Neutrophil (primary cell): ENCODE measurements at regions not wholly inside any gene's neighbourhood (a gene's known extent, or its start where the extent isn't known, plus 50 kb on each side); places are given as distances from the start of the nearest gene placed in this dataset.

Experiments
- H3K27ac ChIP-seq: fragments of 200-600 bp; sonication (generic); 2 replicates; pipeline ENCODE4 v1.5.1; 2016; ENCODE audit warnings: mild to moderate bottlenecking, moderate library complexity
- H3K27me3 ChIP-seq: fragments of 200-600 bp; sonication (generic); 2 replicates; pipeline ENCODE4 v1.6.0; 2016; ENCODE audit warnings: mild to moderate bottlenecking
- H3K36me3 ChIP-seq: fragments of 200-600 bp; sonication (generic); 2 replicates; pipeline ENCODE4 v1.5.1; 2017
- H3K4me1 ChIP-seq, 2 experiments: fragments of 200-600 bp in 1 of 2; sonication (generic) in 1 of 2; 1 replicate in 1 of 2; 2 replicates in 1 of 2; pipeline versions ENCODE4 v1.5.1 to v1.6.1; 2013 to 2016; ENCODE audit warnings: low read depth in 1 of 2, low read length in 1 of 2, mild to moderate bottlenecking in 1 of 2, moderate library complexity in 1 of 2; ENCODE audit not compliant: control insufficient read depth in 1 of 2, insufficient read depth in 1 of 2
- H3K4me3 ChIP-seq, 2 experiments: fragments of 200-600 bp in 1 of 2; sonication (generic) in 1 of 2; 1 replicate in 1 of 2; 2 replicates in 1 of 2; pipeline ENCODE4 v1.5.1; 2013 to 2016; ENCODE audit warnings: low read depth in 1 of 2, low read length in 1 of 2, mild to moderate bottlenecking in 1 of 2, moderate library complexity in 1 of 2
- H3K9me3 ChIP-seq: fragments of 200-600 bp; sonication (generic); 2 replicates; pipeline ENCODE4 v1.5.1; 2016
- TF ChIP-seq, protein P1 (sequence below): fragments of 200-600 bp; sonication (generic); IDR thresholded peaks from 2 replicates; pipeline ENCODE4 v1.5.1; 2016; ENCODE audit warnings: antibody characterized with exemption

DNA sequence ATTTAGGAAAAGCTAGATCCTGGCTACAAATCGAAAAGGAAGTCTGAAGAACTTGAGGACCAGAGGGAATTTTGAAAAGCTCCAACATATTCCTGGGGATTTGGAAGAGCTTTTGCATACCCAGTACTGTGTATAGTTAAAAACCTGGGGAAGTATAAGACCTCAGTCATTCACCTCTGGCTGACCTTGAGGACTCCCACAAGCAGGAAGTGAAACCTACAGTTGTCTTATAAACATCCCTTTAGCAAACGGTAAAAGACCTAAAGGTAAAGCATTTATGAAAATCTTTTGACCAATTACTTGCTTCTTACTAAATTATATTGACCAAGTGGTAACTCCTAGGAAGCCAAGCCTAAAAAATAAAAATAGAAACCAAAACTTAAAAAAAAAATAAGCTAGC lies 175.0 kb downstream of the HAO1 start:
- Histone ChIP-seq H3K9me3 (no peaks in the 10 kb centered on the region), H3K27me3 (no peaks in the 10 kb centered on the region), H3K36me3 (no peaks in the 10 kb centered on the region), H3K4me1 (no peaks in the 10 kb centered on the region), H3K4me3 (no peak overlapping the region), H3K27ac (no peak overlapping the region)
- TF ChIP-seq, protein P1, sequence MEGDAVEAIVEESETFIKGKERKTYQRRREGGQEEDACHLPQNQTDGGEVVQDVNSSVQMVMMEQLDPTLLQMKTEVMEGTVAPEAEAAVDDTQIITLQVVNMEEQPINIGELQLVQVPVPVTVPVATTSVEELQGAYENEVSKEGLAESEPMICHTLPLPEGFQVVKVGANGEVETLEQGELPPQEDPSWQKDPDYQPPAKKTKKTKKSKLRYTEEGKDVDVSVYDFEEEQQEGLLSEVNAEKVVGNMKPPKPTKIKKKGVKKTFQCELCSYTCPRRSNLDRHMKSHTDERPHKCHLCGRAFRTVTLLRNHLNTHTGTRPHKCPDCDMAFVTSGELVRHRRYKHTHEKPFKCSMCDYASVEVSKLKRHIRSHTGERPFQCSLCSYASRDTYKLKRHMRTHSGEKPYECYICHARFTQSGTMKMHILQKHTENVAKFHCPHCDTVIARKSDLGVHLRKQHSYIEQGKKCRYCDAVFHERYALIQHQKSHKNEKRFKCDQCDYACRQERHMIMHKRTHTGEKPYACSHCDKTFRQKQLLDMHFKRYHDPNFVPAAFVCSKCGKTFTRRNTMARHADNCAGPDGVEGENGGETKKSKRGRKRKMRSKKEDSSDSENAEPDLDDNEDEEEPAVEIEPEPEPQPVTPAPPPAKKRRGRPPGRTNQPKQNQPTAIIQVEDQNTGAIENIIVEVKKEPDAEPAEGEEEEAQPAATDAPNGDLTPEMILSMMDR = no peak

DNA sequence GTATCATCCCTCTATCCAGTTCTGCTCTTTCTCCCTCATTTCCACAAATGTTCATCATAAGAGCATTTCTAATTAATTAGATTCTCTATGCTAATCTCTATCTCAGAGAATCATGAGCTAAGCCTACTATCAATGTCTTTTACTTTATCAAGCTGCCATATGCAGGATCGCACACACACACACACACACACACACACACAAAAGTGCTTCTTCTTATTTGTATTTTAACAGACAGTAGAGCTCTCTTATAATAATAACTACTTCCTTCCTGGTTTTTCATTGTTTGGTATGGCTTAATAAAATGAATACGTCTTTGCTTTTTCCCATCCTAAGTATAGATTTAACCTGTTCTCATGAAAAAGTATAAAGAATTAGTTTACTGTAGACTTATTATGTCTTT lies 170.2 kb downstream of the HAO1 start:
- no peaks in the 10 kb centered on the region for H3K4me1 ChIP-seq
- H3K36me3 ChIP-seq = no peaks in the 10 kb centered on the region
- no peaks in the 10 kb centered on the region for H3K9me3 ChIP-seq
- H3K27me3 ChIP-seq = no peaks in the 10 kb centered on the region
- H3K4me3 ChIP-seq = no peak overlapping the region
- no peak overlapping the region for H3K27ac ChIP-seq
- TF ChIP-seq, protein P1 = no peak

DNA sequence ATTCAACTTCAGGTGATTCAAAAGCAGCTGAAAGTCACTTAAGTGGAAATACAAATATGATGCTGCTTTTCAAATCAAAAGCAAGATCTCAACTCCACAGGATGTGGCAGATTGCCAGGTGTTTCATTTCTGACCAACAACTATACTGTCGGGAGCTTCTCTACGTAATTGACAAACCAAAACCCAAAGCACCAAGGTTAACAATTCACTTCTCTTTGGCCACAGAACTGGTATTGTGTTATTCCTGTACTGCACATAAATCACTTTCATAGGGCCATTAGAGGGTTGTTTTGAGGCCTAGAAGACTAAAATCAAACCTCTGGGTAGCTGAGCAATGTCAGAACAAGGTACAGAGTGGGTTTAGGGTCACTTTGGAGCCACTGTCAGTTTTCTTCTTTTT lies 169.7 kb downstream of the HAO1 start:
- Histone ChIP-seq H3K4me3 (no peak overlapping the region), H3K27ac (no peak overlapping the region), H3K4me1 (no peaks in the 10 kb centered on the region), H3K9me3 (no peaks in the 10 kb centered on the region), H3K36me3 (no peaks in the 10 kb centered on the region), H3K27me3 (no peaks in the 10 kb centered on the region)
- TF ChIP-seq, protein P1 = no peak

DNA sequence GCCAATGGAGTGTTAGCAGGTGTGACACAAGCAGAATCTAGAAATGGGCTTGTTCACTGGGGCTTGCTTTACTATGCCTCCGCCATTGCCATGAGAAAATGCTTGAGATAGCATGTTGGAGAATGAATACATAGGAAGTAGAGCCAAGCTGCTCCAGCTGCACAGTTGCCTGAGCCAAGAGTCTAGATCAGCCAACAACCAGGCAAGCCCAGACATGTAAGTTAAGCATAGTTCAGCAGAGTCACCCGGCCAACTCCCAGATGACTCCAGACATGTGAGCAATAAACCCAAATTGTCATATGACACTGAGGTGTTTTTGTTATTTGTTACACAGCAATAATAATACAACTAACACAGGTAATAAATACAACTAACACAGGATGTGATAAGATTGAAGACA lies 167.9 kb downstream of the HAO1 start:
- Histone ChIP-seq H3K27ac (no peak overlapping the region), H3K4me3 (no peak overlapping the region), H3K9me3 (no peaks in the 10 kb centered on the region), H3K27me3 (no peaks in the 10 kb centered on the region), H3K4me1 (no peaks in the 10 kb centered on the region), H3K36me3 (no peaks in the 10 kb centered on the region)
- TF ChIP-seq, protein P1 = no peak

DNA sequence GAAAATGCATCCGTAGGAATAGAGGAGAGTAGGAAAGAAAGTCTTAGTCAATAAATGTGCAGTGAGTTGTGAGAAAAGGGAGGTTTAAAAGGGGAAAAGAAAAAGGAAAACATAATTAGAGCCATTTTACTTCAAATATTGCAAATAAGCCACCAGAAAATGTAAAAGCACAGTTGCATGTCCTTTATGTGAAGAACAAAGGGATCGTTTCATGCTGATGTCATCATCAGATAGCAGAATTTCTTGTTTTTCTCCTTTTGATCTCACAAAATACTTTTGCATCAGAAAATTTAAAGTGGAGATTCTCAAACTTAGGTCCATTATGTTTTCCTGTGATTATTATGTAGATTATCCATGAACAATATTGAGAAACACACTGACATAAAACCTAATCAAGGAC lies 166.7 kb downstream of the HAO1 start:
- Histone ChIP-seq H3K36me3 (no peaks in the 10 kb centered on the region), H3K27ac (no peak overlapping the region), H3K27me3 (no peaks in the 10 kb centered on the region), H3K9me3 (no peaks in the 10 kb centered on the region), H3K4me3 (no peak overlapping the region), H3K4me1 (no peaks in the 10 kb centered on the region)
- TF ChIP-seq, protein P1 = no peak

DNA sequence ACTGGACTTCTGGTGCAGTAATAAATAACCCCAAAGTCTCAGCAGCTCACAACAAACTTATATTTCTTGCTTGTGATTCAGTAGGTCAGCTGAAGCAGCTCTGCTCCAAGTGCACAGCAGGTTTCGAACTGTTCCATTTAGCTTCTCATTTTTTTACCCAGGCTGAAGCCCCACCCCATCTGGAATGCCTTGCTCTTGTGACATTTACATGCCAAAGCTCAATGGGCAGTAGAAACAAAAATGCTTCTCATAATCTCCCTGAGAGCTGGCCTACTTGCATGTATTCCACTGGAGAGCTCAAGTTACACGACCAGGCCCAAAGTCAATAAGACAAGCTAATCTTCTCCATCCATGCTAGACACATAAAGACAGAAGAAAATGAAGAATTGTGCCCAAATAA lies 165.2 kb downstream of the HAO1 start:
- no peak overlapping the region for H3K27ac ChIP-seq
- H3K4me3 ChIP-seq = no peak overlapping the region
- TF ChIP-seq, protein P1 = no peak
- H3K36me3 ChIP-seq = no peaks in the 10 kb centered on the region
- no peaks in the 10 kb centered on the region for H3K9me3 ChIP-seq
- no peaks in the 10 kb centered on the region for H3K4me1 ChIP-seq
- H3K27me3 ChIP-seq = no peaks in the 10 kb centered on the region
